ENCODE measurements at regions not wholly inside any gene's neighbourhood (a gene's known extent, or its start where the extent isn't known, plus 50 kb on each side); places are given as distances from the start of the nearest gene placed in this dataset.

- 27 to 30% methylated on average over 5 of the region's 5 CpGs for WGBS, 2 donors
- TF ChIP-seq, protein P1, sequence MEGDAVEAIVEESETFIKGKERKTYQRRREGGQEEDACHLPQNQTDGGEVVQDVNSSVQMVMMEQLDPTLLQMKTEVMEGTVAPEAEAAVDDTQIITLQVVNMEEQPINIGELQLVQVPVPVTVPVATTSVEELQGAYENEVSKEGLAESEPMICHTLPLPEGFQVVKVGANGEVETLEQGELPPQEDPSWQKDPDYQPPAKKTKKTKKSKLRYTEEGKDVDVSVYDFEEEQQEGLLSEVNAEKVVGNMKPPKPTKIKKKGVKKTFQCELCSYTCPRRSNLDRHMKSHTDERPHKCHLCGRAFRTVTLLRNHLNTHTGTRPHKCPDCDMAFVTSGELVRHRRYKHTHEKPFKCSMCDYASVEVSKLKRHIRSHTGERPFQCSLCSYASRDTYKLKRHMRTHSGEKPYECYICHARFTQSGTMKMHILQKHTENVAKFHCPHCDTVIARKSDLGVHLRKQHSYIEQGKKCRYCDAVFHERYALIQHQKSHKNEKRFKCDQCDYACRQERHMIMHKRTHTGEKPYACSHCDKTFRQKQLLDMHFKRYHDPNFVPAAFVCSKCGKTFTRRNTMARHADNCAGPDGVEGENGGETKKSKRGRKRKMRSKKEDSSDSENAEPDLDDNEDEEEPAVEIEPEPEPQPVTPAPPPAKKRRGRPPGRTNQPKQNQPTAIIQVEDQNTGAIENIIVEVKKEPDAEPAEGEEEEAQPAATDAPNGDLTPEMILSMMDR (IDR thresholded peaks at IDR 0.05): peak in 1 of 9 donors; percentile 14
- no peak overlapping the region for H3K27ac ChIP-seq
- no peaks in the 10 kb centered on the region for H3K4me1 ChIP-seq
- no peak overlapping the region for H3K4me3 ChIP-seq
- ATAC-seq (no peak), DNase-seq (no peak)
- no peaks in the 10 kb centered on the region for H3K9me3 ChIP-seq
- intact Hi-C loops (cut with DNase I): no loop called here
- no peaks in the 10 kb centered on the region for H3K27me3 ChIP-seq
- H3K36me3 ChIP-seq: no peaks in the 10 kb centered on the region
These were observed 265.2 kb upstream of the PHF14 start for GRCh38 chr7:10708447-10708846.

DNA sequence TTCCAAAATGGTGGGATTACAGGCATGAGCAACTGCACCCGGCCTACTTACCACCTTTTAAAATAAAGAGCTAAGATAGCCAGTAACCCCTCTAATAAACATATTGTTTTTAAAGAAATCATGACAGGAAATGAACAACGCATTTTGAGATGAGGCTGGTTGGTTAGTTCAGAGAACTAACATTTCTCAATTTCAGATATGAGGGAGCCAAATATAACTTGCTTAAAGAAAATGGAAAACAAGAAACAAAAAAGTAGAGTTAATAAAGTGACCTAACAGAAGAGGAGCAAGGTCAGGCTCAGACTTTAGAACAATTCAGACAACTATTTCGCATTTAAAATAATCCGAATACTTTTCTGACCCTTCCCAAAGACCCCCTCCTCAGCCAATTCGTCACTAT, 254.9 kb upstream of the PHF14 start:
- H3K9me3 ChIP-seq: no peaks in the 10 kb centered on the region
- H3K27ac ChIP-seq: no peak overlapping the region
- no peak overlapping the region for H3K4me3 ChIP-seq
- H3K4me1 ChIP-seq: no peaks in the 10 kb centered on the region
- intact Hi-C loops (cut with DNase I): no loop called here
- no peaks in the 10 kb centered on the region for H3K27me3 ChIP-seq
- whole genome bisulfite sequencing, 2 donors: 74 to 76% methylated on average over 5 of the region's 5 CpGs
- no peak for ATAC-seq
- TF ChIP-seq, protein P1 (IDR thresholded peaks at IDR 0.05): no peak
- no peak for DNase-seq
- H3K36me3 ChIP-seq: no peaks in the 10 kb centered on the region

GRCh38 chr7:10720042-10720441, 253.6 kb upstream of the PHF14 start:
- TF ChIP-seq, protein P1 (IDR thresholded peaks at IDR 0.05): no peak
- no peaks in the 10 kb centered on the region for H3K9me3 ChIP-seq
- DNase-seq: no peak

GRCh38 chr7:10721289-10721688, 252.4 kb upstream of the PHF14 start:
- 75 to 78% methylated on average over 3 of the region's 3 CpGs for WGBS, 2 donors
- DNase-seq (no peak), ATAC-seq (no peak)
- Histone ChIP-seq H3K27me3 (no peaks in the 10 kb centered on the region), H3K4me1 (no peaks in the 10 kb centered on the region), H3K4me3 (no peak overlapping the region), H3K36me3 (no peaks in the 10 kb centered on the region), H3K27ac (no peak overlapping the region), H3K9me3 (no peaks in the 10 kb centered on the region)
- intact Hi-C loops (cut with DNase I): no loop called here
- TF ChIP-seq, protein P1 (IDR thresholded peaks at IDR 0.05): no peak

More at GRCh38 chr7:10720042-10720441, 253.6 kb upstream of the PHF14 start:
- intact Hi-C loops (cut with DNase I): no loop called here
- Histone ChIP-seq H3K27ac (no peak overlapping the region), H3K36me3 (no peaks in the 10 kb centered on the region), H3K4me1 (no peaks in the 10 kb centered on the region), H3K4me3 (no peak overlapping the region), H3K27me3 (no peaks in the 10 kb centered on the region)
- ATAC-seq: no peak

GRCh38 chr7:10723832-10724231, 249.8 kb upstream of the PHF14 start:
- Histone ChIP-seq H3K27me3 (no peaks in the 10 kb centered on the region), H3K27ac (no peak overlapping the region), H3K4me1 (no peaks in the 10 kb centered on the region), H3K9me3 (no peaks in the 10 kb centered on the region), H3K36me3 (no peaks in the 10 kb centered on the region), H3K4me3 (no peak overlapping the region)
- no peak for DNase-seq
- TF ChIP-seq, protein P1 (IDR thresholded peaks at IDR 0.05): no peak
- ATAC-seq: no peak
- 66 to 68% methylated on average over 1 of the region's 1 CpG for WGBS, 2 donors
- intact Hi-C loops (cut with DNase I): no loop called here

Data from heart right ventricle (tissue), 16 donors.